ENCODE measurements at regions not wholly inside any gene's neighbourhood (a gene's known extent, or its start where the extent isn't known, plus 50 kb on each side); places are given as distances from the start of the nearest gene placed in this dataset.
"Not testable (repeated sequence)": the region's sequence is repeated elsewhere in the genome, so short reads cannot be mapped to it uniquely, and the experiment has no call there.

GRCh38 chr6:15763837-15764236 is 101.0 kb upstream of the DTNBP1 start:
- no peak for DNase-seq (ENCODE audit: low read depth)

- no peak for DNase-seq (ENCODE audit: low read depth)
Measured at GRCh38 chr6:15763364-15763763, 100.5 kb upstream of the DTNBP1 start.

- no peak for DNase-seq (ENCODE audit: low read depth)
Measured at GRCh38 chr6:15761045-15761502, 98.2 kb upstream of the DTNBP1 start.

- no peak for DNase-seq (ENCODE audit: low read depth)
Measured at GRCh38 chr6:15758631-15759215, 95.9 kb upstream of the DTNBP1 start.

- no peak for DNase-seq (ENCODE audit: low read depth)
Measured at GRCh38 chr6:15755526-15755925, 92.7 kb upstream of the DTNBP1 start.

- no peak for DNase-seq (ENCODE audit: low read depth)
Measured at GRCh38 chr6:15754706-15755079, 91.9 kb upstream of the DTNBP1 start.

- DNase-seq (ENCODE audit: low read depth), result no peak
Measured at GRCh38 chr6:15754035-15754705, 91.3 kb upstream of the DTNBP1 start.

GRCh38 chr6:15752820-15753219 is 90.0 kb upstream of the DTNBP1 start:
- DNase-seq (ENCODE audit: low read depth), result no peak

GRCh38 chr6:15751721-15752350 is 89.0 kb upstream of the DTNBP1 start:
- DNase-seq (ENCODE audit: low read depth), result no peak

- DNase-seq (ENCODE audit: low read depth), result no peak
Measured at GRCh38 chr6:15748341-15748740, 85.5 kb upstream of the DTNBP1 start.

GRCh38 chr6:15747354-15747883 is 84.6 kb upstream of the DTNBP1 start:
- no peak for DNase-seq (ENCODE audit: low read depth)

- no peak for DNase-seq (ENCODE audit: low read depth)
Measured at GRCh38 chr6:15745781-15746180, 83.0 kb upstream of the DTNBP1 start.

GRCh38 chr6:15744818-15745402 is 82.1 kb upstream of the DTNBP1 start:
- DNase-seq (ENCODE audit: low read depth), result no peak

GRCh38 chr6:15742013-15742412 is 79.2 kb upstream of the DTNBP1 start:
- not testable (repeated sequence) for DNase-seq (ENCODE audit: low read depth)

GRCh38 chr6:15741405-15741804 is 78.6 kb upstream of the DTNBP1 start:
- DNase-seq (ENCODE audit: low read depth), result no peak

- DNase-seq (ENCODE audit: low read depth), result no peak
Measured at GRCh38 chr6:15739867-15740266, 77.0 kb upstream of the DTNBP1 start.

- no peak for DNase-seq (ENCODE audit: low read depth)
Measured at GRCh38 chr6:15739353-15739752, 76.5 kb upstream of the DTNBP1 start.

GRCh38 chr6:15738195-15738594 is 75.4 kb upstream of the DTNBP1 start:
- DNase-seq (ENCODE audit: low read depth), result not testable (repeated sequence)

GRCh38 chr6:15736297-15736696 is 73.5 kb upstream of the DTNBP1 start:
- DNase-seq (ENCODE audit: low read depth), result no peak

- DNase-seq (ENCODE audit: low read depth), result peak; percentile 63
Measured at GRCh38 chr6:15735567-15736265, 72.9 kb upstream of the DTNBP1 start.

- DNase-seq (ENCODE audit: low read depth), result no peak
Measured at GRCh38 chr6:15734118-15734897, 71.5 kb upstream of the DTNBP1 start.

Data from non-pigmented ciliary epithelial cell (primary cell).